Neural progenitor cell (in vitro differentiated cells): ENCODE measurements at regions not wholly inside any gene's neighbourhood (a gene's known extent, or its start where the extent isn't known, plus 50 kb on each side); places are given as distances from the start of the nearest gene placed in this dataset.

Experiments used
- CTCF ChIP-seq: fragments of 200-600 bp; sonication (generic); IDR thresholded peaks from 2 replicates; pipeline ENCODE4 v1.5.1; 2017; ENCODE audit warnings: antibody characterized with exemption, mild to moderate bottlenecking
- EZH2phosphoT487 ChIP-seq: fragments of 200-600 bp; sonication (generic); IDR thresholded peaks from 2 replicates; pipeline ENCODE4 v1.6.1; 2017; ENCODE audit warnings: antibody characterized with exemption

GRCh38 chr5:88665750-88666215, 217.2 kb downstream of the MEF2C start:
- TF ChIP-seq CTCF, result no peak
- TF ChIP-seq EZH2phosphoT487, result no peak
